GM12878 (cell line): ENCODE measurements at regions not wholly inside any gene's neighbourhood (a gene's known extent, or its start where the extent isn't known, plus 50 kb on each side); places are given as distances from the start of the nearest gene placed in this dataset.

Source experiments
- CHD4 ChIP-seq: fragments of 200-600 bp; sonication (generic); IDR thresholded peaks from 2 replicates; pipeline ENCODE4 v1.6.1; 2016; ENCODE audit warnings: mild to moderate bottlenecking
- CTCF ChIP-seq, 3 experiments: IDR thresholded peaks in 2 of 3; conservative IDR thresholded peaks in 1 of 3; 2 replicates each; pipeline ENCODE4 v1.5.1; 2011; ENCODE audit warnings: low read depth in 3 of 3, low read length in 3 of 3, mild to moderate bottlenecking in 3 of 3, control low read depth in 2 of 3, moderate library complexity in 2 of 3, inconsistent platforms in 1 of 3, mixed read lengths in 1 of 3; ENCODE audit not compliant: control insufficient read depth in 2 of 3, insufficient read depth in 1 of 3; ENCODE audit errors: extremely low read depth in 1 of 3
- CUX1 ChIP-seq: IDR thresholded peaks from 2 replicates; pipeline ENCODE4 v1.6.1; 2012; ENCODE audit warnings: improper control_type of control experiment, low read depth, low read length; ENCODE audit not compliant: insufficient replicate concordance
- FOXM1 ChIP-seq: IDR thresholded peaks from 2 replicates; pipeline ENCODE4 v1.6.1; 2012; ENCODE audit warnings: low read depth, mild to moderate bottlenecking, inconsistent platforms, low read length, moderate library complexity
- PBX3 ChIP-seq: IDR thresholded peaks from 2 replicates; pipeline ENCODE4 v1.6.1; 2011; ENCODE audit warnings: mild to moderate bottlenecking, low read depth, low read length, moderate library complexity; ENCODE audit not compliant: insufficient replicate concordance
- SREBF1 ChIP-seq: IDR thresholded peaks from 2 replicates; pipeline ENCODE4 v1.6.1; 2012; ENCODE audit warnings: mild to moderate bottlenecking, low read length
- STAT3 ChIP-seq: IDR thresholded peaks from 2 replicates; pipeline ENCODE4 v1.6.1; 2011; ENCODE audit warnings: low read depth, low read length, improper control_type of control experiment
- TAF1 ChIP-seq: IDR thresholded peaks from 2 replicates; pipeline ENCODE4 v1.6.1; 2011; ENCODE audit warnings: mild to moderate bottlenecking, low read depth, low read length, borderline replicate concordance
- ZNF274 ChIP-seq: IDR thresholded peaks from one replicate; pipeline ENCODE4 v1.8.0; 2011; ENCODE audit not compliant: insufficient read length, insufficient read depth
- ZNF622 ChIP-seq: fragments of 450-650 bp; IDR thresholded peaks from 2 replicates; pipeline ENCODE4 v1.6.1; 2017; ENCODE audit warnings: mild to moderate bottlenecking, inconsistent platforms

- TF ChIP-seq FOXM1 (no peak), TAF1 (no peak), SREBF1 (no peak), STAT3 (no peak), CUX1 (no peak), CTCF (IDR thresholded peaks at IDR 0.05 in 2 of 3, conservative IDR thresholded peaks at IDR 0.05 in 1 of 3; ENCODE audit: control insufficient read depth in 2 of 3, extremely low read depth in 1 of 3, insufficient read depth in 1 of 3, low read depth in 3 of 3, low read length in 3 of 3) (no peak), PBX3 (no peak), ZNF622 (no peak), CHD4 (no peak), ZNF274 (no peak)
Measured at GRCh38 chr6:125567407-125567806, 182.0 kb upstream of the HEY2 start.
